IMR-90 (cell line): ENCODE measurements at regions not wholly inside any gene's neighbourhood (a gene's known extent, or its start where the extent isn't known, plus 50 kb on each side); places are given as distances from the start of the nearest gene placed in this dataset.

Experiments
- BHLHE40 ChIP-seq: fragments of 150-350 bp; IDR thresholded peaks from 2 replicates; pipeline ENCODE4 v1.6.1; 2016; ENCODE audit warnings: mild to moderate bottlenecking, low read depth, low read length
- CEBPB ChIP-seq: IDR thresholded peaks from 2 replicates; pipeline ENCODE4 v1.6.1; 2012; ENCODE audit warnings: low read depth, low read length, improper control_type of control experiment
- CTCF ChIP-seq: conservative IDR thresholded peaks from 2 replicates; pipeline ENCODE4 v1.5.1; 2012; ENCODE audit warnings: mild to moderate bottlenecking, low read depth, low read length, improper control_type of control experiment
- POLR2A ChIP-seq: IDR thresholded peaks from 2 replicates; pipeline ENCODE4 v1.6.1; 2012; ENCODE audit warnings: mild to moderate bottlenecking, low read depth, low read length
- RAD21 ChIP-seq: IDR thresholded peaks from 2 replicates; pipeline ENCODE4 v1.6.1; 2012; ENCODE audit warnings: low read length, improper control_type of control experiment
- RFX5 ChIP-seq: IDR thresholded peaks from 2 replicates; pipeline ENCODE4 v1.8.0; 2012; ENCODE audit warnings: low read depth, mild to moderate bottlenecking, low read length, moderate library complexity

DNA sequence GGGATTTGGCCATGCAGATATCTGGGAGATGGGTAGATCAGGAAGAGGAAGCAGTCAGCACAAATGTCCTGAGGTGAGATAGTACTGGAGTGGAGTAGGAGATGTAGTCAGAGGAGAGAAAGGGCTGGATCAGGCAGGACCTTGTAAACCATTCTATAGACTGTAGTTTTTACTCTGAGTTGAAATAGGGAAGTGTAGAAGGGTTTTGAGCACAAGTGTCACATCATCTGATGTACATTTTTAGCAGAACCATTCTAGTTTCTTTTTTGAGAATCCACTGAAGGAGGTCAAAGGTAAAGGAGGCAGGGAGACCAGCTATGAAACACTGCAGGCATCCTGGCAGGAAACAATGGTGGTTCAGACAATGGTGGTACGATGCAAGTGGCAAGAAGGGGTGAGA, 194.6 kb upstream of the RRP15 start:
- TF ChIP-seq POLR2A, result no peak
- no peak for TF ChIP-seq CTCF
- no peak for TF ChIP-seq CEBPB
- TF ChIP-seq RFX5, result no peak
- TF ChIP-seq RAD21, result no peak
- no peak for TF ChIP-seq BHLHE40
